Activated CD4-positive, alpha-beta T cell treated with anti-CD3 and anti-CD28 coated beads, Interleukin-2, amount 50 U/mL, for 16 hours (primary cell): ENCODE measurements at regions not wholly inside any gene's neighbourhood (a gene's known extent, or its start where the extent isn't known, plus 50 kb on each side); places are given as distances from the start of the nearest gene placed in this dataset.

Source experiments
- DNase-seq: peaks from one replicate; pipeline ENCODE4 v3.0.0-alpha.2; 2020

GRCh38 chr1:213820362-213821149 is 167.2 kb upstream of the PROX1 start:
- no peak for DNase-seq

- no peak for DNase-seq
Measured at GRCh38 chr1:213821175-213821942, 166.4 kb upstream of the PROX1 start.

GRCh38 chr1:213821943-213822334 is 165.8 kb upstream of the PROX1 start:
- DNase-seq = no peak

GRCh38 chr1:213826891-213827290 is 160.9 kb upstream of the PROX1 start:
- no peak for DNase-seq

GRCh38 chr1:213828867-213829266 is 158.9 kb upstream of the PROX1 start:
- DNase-seq = no peak

GRCh38 chr1:213829780-213830179 is 158.0 kb upstream of the PROX1 start:
- DNase-seq = no peak

- DNase-seq = no peak
Measured at GRCh38 chr1:213830371-213830770, 157.4 kb upstream of the PROX1 start.

GRCh38 chr1:213840575-213840974 is 147.2 kb upstream of the PROX1 start:
- DNase-seq = no peak

- DNase-seq = no peak
Measured at GRCh38 chr1:213844632-213845031, 143.1 kb upstream of the PROX1 start.

GRCh38 chr1:213852107-213852506 is 135.7 kb upstream of the PROX1 start:
- DNase-seq = peak; percentile 3

- no peak for DNase-seq
Measured at GRCh38 chr1:213858581-213858980, 129.2 kb upstream of the PROX1 start.

- no peak for DNase-seq
Measured at GRCh38 chr1:213861841-213862240, 125.9 kb upstream of the PROX1 start.

- no peak for DNase-seq
Measured at GRCh38 chr1:213864091-213864490, 123.7 kb upstream of the PROX1 start.

GRCh38 chr1:213868482-213868881 is 119.3 kb upstream of the PROX1 start:
- DNase-seq = no peak

GRCh38 chr1:213871179-213871578 is 116.6 kb upstream of the PROX1 start:
- DNase-seq = no peak

GRCh38 chr1:213874789-213875188 is 113.0 kb upstream of the PROX1 start:
- DNase-seq = no peak

- no peak for DNase-seq
Measured at GRCh38 chr1:213876531-213876930, 111.2 kb upstream of the PROX1 start.

- no peak for DNase-seq
Measured at GRCh38 chr1:213883618-213884017, 104.2 kb upstream of the PROX1 start.

- no peak for DNase-seq
Measured at GRCh38 chr1:213884402-213884801, 103.4 kb upstream of the PROX1 start.

- no peak for DNase-seq
Measured at GRCh38 chr1:213884942-213885341, 102.8 kb upstream of the PROX1 start.

GRCh38 chr1:213887842-213888241 is 99.9 kb upstream of the PROX1 start:
- DNase-seq = no peak

GRCh38 chr1:213891989-213892902 is 95.5 kb upstream of the PROX1 start:
- no peak for DNase-seq

- no peak for DNase-seq
Measured at GRCh38 chr1:213898684-213899083, 89.1 kb upstream of the PROX1 start.
